ENCODE measurements at regions not wholly inside any gene's neighbourhood (a gene's known extent, or its start where the extent isn't known, plus 50 kb on each side); places are given as distances from the start of the nearest gene placed in this dataset.

DNA sequence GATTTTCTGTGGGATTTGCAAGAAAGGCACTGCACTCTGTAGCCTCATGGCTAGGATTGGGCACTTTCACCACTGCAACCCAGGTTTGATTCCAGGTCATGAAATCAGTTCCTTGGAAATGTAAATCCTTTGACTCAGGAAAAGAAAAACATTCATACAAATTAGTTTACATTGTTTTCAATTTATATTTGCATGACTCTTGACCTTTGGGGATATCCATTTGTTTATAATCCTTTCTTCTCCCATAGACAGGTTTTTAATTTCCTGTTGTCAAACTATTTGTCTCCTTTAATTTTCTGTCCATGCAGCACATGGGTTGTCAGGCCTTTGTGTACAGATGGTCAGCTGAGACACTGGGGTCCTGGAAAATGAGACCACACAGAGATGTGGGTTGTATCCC lies 801.5 kb downstream of the NR2F1-AS1 start:
- H3K36me3 ChIP-seq (ENCODE audit: control insufficient read depth, insufficient read depth, low read length) = no peaks in the 10 kb centered on the region
- BruUV-seq (replicated peaks) = no TSS peak
- ATAC-seq = no peak
- in situ Hi-C loops (cut with HindIII; ENCODE audit: low pct_unique_long_range_greater_than_20kb, low sequenced_read_pairs) (no loop called here), intact Hi-C loops (cut with micrococcal nuclease; ENCODE audit: unreplicated experiment) (no loop called here)
- no peak for DNase-seq (ENCODE audit: low read depth, low spot score)
- H3K27me3 ChIP-seq (ENCODE audit: control insufficient read depth, insufficient read depth, low read length) = no peaks in the 10 kb centered on the region
- no peak for TF ChIP-seq SIN3A (IDR thresholded peaks at IDR 0.05; ENCODE audit: borderline replicate concordance, insufficient read depth, low read depth, low read length)
- POLR2A ChIA-PET = interaction anchor here (0.6 to 0.7 kb wide), 2 partner anchors 84 to 234 kb away, joined by 3 to 4 read pairs; no protein-coding TSS in a partner anchor
- H3K9me3 ChIP-seq (ENCODE audit: control insufficient read depth, insufficient read depth, low read depth, low read length) = no peaks in the 10 kb centered on the region
- H3K4me1 ChIP-seq (ENCODE audit: control insufficient read depth, insufficient read depth, low read length) = no peaks in the 10 kb centered on the region
- CTCF ChIA-PET = no interaction called here
- no peak overlapping the region for H3K4me3 ChIP-seq (ENCODE audit: low read depth in 2 of 2, low read length in 2 of 2)
- H3K27ac ChIP-seq (ENCODE audit: low read length) = peak overlapping the region; percentile 49; the same call in 1 of the 2 replicates

DNA sequence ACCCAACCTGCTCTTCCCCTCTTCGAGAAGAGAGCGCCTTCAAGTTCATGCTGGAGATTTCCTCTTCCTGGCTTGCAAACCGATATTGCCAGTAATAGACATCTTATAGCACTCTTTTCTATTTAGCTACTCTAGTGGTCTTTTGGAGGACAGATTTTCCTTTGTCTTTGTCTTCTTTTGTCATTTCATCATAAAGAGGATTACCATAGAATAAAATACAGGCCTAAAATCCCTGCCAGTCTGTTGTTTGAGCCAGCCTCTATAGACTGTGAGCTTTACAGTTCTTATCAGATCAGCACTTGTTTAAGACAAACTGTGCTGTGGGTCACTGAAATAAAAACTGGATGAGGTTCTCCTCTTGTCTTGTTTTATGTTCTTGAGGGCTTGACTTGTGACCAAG lies 802.8 kb downstream of the NR2F1-AS1 start:
- ChIA-PET POLR2A (no interaction called here), CTCF (no interaction called here)
- H3K4me1 ChIP-seq (ENCODE audit: control insufficient read depth, insufficient read depth, low read length) = no peaks in the 10 kb centered on the region
- H3K27ac ChIP-seq (ENCODE audit: low read length) = peak overlapping the region; percentile 1; the same call in 1 of the 2 replicates
- H3K27me3 ChIP-seq (ENCODE audit: control insufficient read depth, insufficient read depth, low read length) = no peaks in the 10 kb centered on the region
- no peaks in the 10 kb centered on the region for H3K36me3 ChIP-seq (ENCODE audit: control insufficient read depth, insufficient read depth, low read length)
- intact Hi-C loops (cut with micrococcal nuclease; ENCODE audit: unreplicated experiment) (no loop called here), in situ Hi-C loops (cut with HindIII; ENCODE audit: low pct_unique_long_range_greater_than_20kb, low sequenced_read_pairs) (no loop called here)
- no TSS peak for BruUV-seq (replicated peaks)
- H3K9me3 ChIP-seq (ENCODE audit: control insufficient read depth, insufficient read depth, low read depth, low read length) = no peaks in the 10 kb centered on the region
- TF ChIP-seq TCF7L2 (IDR thresholded peaks at IDR 0.05; ENCODE audit: low read depth, low read length) (no peak), POLR2AphosphoS5 (IDR thresholded peaks at IDR 0.05; ENCODE audit: low read depth, low read length) (no peak), SIN3A (IDR thresholded peaks at IDR 0.05; ENCODE audit: borderline replicate concordance, insufficient read depth, low read depth, low read length) (no peak)
- TF ChIP-seq, protein P1, sequence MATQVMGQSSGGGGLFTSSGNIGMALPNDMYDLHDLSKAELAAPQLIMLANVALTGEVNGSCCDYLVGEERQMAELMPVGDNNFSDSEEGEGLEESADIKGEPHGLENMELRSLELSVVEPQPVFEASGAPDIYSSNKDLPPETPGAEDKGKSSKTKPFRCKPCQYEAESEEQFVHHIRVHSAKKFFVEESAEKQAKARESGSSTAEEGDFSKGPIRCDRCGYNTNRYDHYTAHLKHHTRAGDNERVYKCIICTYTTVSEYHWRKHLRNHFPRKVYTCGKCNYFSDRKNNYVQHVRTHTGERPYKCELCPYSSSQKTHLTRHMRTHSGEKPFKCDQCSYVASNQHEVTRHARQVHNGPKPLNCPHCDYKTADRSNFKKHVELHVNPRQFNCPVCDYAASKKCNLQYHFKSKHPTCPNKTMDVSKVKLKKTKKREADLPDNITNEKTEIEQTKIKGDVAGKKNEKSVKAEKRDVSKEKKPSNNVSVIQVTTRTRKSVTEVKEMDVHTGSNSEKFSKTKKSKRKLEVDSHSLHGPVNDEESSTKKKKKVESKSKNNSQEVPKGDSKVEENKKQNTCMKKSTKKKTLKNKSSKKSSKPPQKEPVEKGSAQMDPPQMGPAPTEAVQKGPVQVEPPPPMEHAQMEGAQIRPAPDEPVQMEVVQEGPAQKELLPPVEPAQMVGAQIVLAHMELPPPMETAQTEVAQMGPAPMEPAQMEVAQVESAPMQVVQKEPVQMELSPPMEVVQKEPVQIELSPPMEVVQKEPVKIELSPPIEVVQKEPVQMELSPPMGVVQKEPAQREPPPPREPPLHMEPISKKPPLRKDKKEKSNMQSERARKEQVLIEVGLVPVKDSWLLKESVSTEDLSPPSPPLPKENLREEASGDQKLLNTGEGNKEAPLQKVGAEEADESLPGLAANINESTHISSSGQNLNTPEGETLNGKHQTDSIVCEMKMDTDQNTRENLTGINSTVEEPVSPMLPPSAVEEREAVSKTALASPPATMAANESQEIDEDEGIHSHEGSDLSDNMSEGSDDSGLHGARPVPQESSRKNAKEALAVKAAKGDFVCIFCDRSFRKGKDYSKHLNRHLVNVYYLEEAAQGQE (IDR thresholded peaks at IDR 0.05; ENCODE audit: insufficient read depth in 1 of 2, low read depth in 2 of 2, low read length in 1 of 2) = no peak
- TF ChIP-seq, protein P2, sequence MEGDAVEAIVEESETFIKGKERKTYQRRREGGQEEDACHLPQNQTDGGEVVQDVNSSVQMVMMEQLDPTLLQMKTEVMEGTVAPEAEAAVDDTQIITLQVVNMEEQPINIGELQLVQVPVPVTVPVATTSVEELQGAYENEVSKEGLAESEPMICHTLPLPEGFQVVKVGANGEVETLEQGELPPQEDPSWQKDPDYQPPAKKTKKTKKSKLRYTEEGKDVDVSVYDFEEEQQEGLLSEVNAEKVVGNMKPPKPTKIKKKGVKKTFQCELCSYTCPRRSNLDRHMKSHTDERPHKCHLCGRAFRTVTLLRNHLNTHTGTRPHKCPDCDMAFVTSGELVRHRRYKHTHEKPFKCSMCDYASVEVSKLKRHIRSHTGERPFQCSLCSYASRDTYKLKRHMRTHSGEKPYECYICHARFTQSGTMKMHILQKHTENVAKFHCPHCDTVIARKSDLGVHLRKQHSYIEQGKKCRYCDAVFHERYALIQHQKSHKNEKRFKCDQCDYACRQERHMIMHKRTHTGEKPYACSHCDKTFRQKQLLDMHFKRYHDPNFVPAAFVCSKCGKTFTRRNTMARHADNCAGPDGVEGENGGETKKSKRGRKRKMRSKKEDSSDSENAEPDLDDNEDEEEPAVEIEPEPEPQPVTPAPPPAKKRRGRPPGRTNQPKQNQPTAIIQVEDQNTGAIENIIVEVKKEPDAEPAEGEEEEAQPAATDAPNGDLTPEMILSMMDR (IDR thresholded peaks at IDR 0.05) = no peak
- no peak overlapping the region for H3K4me3 ChIP-seq (ENCODE audit: low read depth in 2 of 2, low read length in 2 of 2)
- no peak for DNase-seq (ENCODE audit: low read depth, low spot score)
- no peak for ATAC-seq

DNA sequence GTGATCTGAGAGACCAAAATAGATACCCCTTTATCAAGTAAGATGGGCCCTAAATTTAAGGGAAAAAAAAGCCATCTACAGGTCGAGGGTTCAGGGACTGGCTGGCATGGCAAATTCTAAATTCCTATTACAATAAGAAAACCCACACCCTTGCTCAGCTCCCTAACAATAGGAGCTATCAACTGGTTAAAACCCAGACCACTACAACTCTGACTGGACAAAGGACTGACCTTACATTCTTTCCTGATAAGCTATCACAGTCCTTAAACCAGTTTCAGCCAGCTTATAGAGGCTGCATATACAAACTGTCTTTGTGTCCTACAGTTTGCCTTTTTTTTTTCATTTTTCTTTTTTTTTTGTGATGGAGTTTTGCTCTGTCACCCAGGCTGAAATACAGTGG lies 803.6 kb downstream of the NR2F1-AS1 start:
- intact Hi-C loops (cut with micrococcal nuclease; ENCODE audit: unreplicated experiment) (no loop called here), in situ Hi-C loops (cut with HindIII; ENCODE audit: low pct_unique_long_range_greater_than_20kb, low sequenced_read_pairs) (no loop called here)
- H3K9me3 ChIP-seq (ENCODE audit: control insufficient read depth, insufficient read depth, low read depth, low read length) = no peaks in the 10 kb centered on the region
- no peak for ATAC-seq
- H3K27me3 ChIP-seq (ENCODE audit: control insufficient read depth, insufficient read depth, low read length) = no peaks in the 10 kb centered on the region
- H3K4me1 ChIP-seq (ENCODE audit: control insufficient read depth, insufficient read depth, low read length) = no peaks in the 10 kb centered on the region
- CTCF ChIA-PET = no interaction called here
- TF ChIP-seq POLR2AphosphoS5 (IDR thresholded peaks at IDR 0.05; ENCODE audit: low read depth, low read length) (no peak), SIN3A (IDR thresholded peaks at IDR 0.05; ENCODE audit: borderline replicate concordance, insufficient read depth, low read depth, low read length) (no peak), TCF7L2 (IDR thresholded peaks at IDR 0.05; ENCODE audit: low read depth, low read length) (no peak)
- TF ChIP-seq, protein P2 (IDR thresholded peaks at IDR 0.05) = no peak
- TF ChIP-seq, protein P1 (IDR thresholded peaks at IDR 0.05; ENCODE audit: insufficient read depth in 1 of 2, low read depth in 2 of 2, low read length in 1 of 2) = no peak
- BruUV-seq (replicated peaks) = no TSS peak
- H3K36me3 ChIP-seq (ENCODE audit: control insufficient read depth, insufficient read depth, low read length) = no peaks in the 10 kb centered on the region
- no peak for DNase-seq (ENCODE audit: low read depth, low spot score)
- POLR2A ChIA-PET = no interaction called here
- peak overlapping the region; percentile 1; the same call in 1 of the 2 replicates for H3K27ac ChIP-seq (ENCODE audit: low read length)
- no peak overlapping the region for H3K4me3 ChIP-seq (ENCODE audit: low read depth in 2 of 2, low read length in 2 of 2)
